ENCODE measurements at regions not wholly inside any gene's neighbourhood (a gene's known extent, or its start where the extent isn't known, plus 50 kb on each side); places are given as distances from the start of the nearest gene placed in this dataset.

DNA sequence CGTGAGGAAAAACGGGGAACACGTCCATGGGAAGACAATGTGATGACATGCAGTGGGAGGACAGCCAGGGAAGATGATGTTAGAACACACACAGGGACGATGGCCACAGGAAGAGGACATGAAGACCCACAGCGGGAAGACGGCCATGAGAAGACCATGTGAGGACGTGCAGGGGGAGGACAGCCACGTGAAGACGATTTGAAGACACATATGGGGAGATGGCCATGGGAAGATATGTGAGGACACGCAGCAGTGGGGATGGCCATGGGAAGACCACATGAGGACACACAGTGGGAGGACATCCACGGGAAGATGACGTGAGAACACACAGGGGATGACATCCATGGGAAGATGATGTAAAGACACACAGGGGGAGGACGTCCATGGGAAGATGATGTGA, 83.8 kb downstream of the UQCRFS1 start:
- ATAC-seq (no peak), DNase-seq (no peak)
- Histone ChIP-seq H3K9me3 (no peaks in the 10 kb centered on the region), H3K4me1 (no peaks in the 10 kb centered on the region), H3K36me3 (no peaks in the 10 kb centered on the region), H3K27me3 (peaks cover 8% of the 10 kb centered on the region), H3K4me3 (no peak overlapping the region), H3K27ac (no peak overlapping the region)
- TF ChIP-seq, protein P1, sequence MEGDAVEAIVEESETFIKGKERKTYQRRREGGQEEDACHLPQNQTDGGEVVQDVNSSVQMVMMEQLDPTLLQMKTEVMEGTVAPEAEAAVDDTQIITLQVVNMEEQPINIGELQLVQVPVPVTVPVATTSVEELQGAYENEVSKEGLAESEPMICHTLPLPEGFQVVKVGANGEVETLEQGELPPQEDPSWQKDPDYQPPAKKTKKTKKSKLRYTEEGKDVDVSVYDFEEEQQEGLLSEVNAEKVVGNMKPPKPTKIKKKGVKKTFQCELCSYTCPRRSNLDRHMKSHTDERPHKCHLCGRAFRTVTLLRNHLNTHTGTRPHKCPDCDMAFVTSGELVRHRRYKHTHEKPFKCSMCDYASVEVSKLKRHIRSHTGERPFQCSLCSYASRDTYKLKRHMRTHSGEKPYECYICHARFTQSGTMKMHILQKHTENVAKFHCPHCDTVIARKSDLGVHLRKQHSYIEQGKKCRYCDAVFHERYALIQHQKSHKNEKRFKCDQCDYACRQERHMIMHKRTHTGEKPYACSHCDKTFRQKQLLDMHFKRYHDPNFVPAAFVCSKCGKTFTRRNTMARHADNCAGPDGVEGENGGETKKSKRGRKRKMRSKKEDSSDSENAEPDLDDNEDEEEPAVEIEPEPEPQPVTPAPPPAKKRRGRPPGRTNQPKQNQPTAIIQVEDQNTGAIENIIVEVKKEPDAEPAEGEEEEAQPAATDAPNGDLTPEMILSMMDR (IDR thresholded peaks at IDR 0.05): no peak
- intact Hi-C loops (cut with DNase I): no loop called here

DNA sequence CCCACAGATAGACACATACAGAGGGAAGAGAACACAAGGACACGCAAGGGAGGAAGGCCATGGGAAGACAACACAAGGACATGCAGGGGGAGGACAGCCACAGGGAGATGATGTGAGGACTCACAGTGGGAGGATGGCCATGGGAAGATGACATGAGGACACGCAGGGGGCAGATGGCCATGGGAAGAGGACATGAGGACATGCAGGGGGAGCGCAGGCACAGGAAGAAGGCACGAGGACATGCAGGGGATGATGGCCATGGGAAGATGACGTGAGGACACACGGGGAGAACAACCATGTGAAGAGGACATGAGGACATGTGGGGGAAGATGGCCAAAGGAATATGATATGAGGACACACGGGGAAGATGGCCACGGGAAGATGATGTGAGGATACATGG, 84.7 kb downstream of the UQCRFS1 start:
- DNase-seq: no peak
- H3K9me3 ChIP-seq: no peaks in the 10 kb centered on the region
- H3K4me3 ChIP-seq: no peak overlapping the region
- peaks cover 8% of the 10 kb centered on the region for H3K27me3 ChIP-seq
- ATAC-seq: no peak
- H3K4me1 ChIP-seq: no peaks in the 10 kb centered on the region
- intact Hi-C loops (cut with DNase I): no loop called here
- H3K36me3 ChIP-seq: no peaks in the 10 kb centered on the region
- TF ChIP-seq, protein P1 (IDR thresholded peaks at IDR 0.05): no peak
- no peak overlapping the region for H3K27ac ChIP-seq

DNA sequence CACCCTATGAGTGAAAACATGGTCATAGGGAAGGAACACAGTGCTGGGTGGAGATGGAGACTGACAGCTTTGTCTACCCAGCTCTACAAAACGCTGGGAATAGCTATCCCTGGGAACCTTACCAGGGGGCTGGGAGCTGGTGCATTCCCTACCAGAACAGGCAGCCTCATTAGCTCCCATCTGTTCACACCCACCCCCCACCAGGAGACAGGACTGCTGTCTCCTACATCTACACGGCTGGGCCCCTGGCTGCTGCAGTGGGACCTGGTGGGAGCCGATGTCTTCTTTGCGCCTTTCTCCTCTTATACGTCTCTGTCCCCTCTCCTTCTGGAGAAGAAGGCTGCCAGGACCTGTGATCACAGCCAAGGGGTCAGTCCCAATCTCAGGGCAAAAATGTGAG, 90.8 kb downstream of the UQCRFS1 start:
- DNase-seq (no peak), ATAC-seq (no peak)
- TF ChIP-seq, protein P1 (IDR thresholded peaks at IDR 0.05): no peak
- Histone ChIP-seq H3K4me1 (no peaks in the 10 kb centered on the region), H3K27ac (no peak overlapping the region), H3K36me3 (no peaks in the 10 kb centered on the region), H3K4me3 (no peak overlapping the region), H3K9me3 (no peaks in the 10 kb centered on the region), H3K27me3 (peaks cover 8% of the 10 kb centered on the region)
- intact Hi-C loops (cut with DNase I): no loop called here

DNA sequence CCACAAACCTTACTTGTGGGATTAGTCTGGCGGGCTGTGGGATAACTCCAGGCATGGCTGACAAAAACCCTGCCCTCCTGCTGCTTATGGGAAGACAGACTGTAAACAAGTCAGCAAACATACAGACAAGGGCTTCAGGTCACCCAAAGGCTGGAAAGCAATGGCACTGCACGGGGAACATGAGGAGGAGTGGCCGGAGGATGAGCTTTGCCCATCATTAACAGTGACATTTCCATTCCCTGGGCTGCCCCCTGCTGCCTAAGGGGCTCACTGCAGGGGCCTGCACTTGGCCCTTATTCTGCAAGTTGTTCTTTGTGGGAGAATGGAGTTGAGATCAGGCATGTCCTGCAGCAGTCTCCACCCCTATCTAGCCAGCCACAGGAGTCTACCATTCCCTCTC, 91.3 kb downstream of the UQCRFS1 start:
- H3K4me1 ChIP-seq: no peaks in the 10 kb centered on the region
- TF ChIP-seq, protein P1 (IDR thresholded peaks at IDR 0.05): peak; percentile 39
- intact Hi-C loops (cut with DNase I): no loop called here
- H3K27ac ChIP-seq: no peak overlapping the region
- no peak for ATAC-seq
- no peaks in the 10 kb centered on the region for H3K9me3 ChIP-seq
- H3K36me3 ChIP-seq: no peaks in the 10 kb centered on the region
- no peak overlapping the region for H3K4me3 ChIP-seq
- DNase-seq: no peak
- peaks cover 8% of the 10 kb centered on the region for H3K27me3 ChIP-seq

DNA sequence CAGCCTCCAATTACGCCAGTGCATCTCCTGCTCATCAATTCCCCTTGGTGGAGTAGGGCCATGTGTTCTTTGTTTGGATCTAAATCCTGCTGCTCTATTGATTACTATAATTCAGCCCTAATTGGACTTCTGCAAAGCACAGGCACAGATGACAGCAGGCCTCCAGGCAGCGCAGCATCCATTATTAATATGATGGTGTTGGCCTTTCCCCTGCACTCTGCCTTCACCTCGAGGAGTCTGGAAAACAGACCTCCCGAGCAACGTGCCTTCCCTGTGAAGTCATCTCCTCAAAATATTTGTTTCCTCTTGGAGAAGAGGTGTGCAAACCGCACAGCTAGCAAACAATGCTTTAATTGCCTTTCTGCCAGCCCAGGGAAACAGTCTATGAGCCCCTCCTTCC, 92.5 kb downstream of the UQCRFS1 start:
- H3K27ac ChIP-seq: no peak overlapping the region
- intact Hi-C loops (cut with DNase I): no loop called here
- no peak overlapping the region for H3K4me3 ChIP-seq
- peaks cover 2% of the 10 kb centered on the region for H3K27me3 ChIP-seq
- no peaks in the 10 kb centered on the region for H3K36me3 ChIP-seq
- DNase-seq (no peak), ATAC-seq (no peak)
- no peaks in the 10 kb centered on the region for H3K4me1 ChIP-seq
- H3K9me3 ChIP-seq: no peaks in the 10 kb centered on the region
- TF ChIP-seq, protein P1 (IDR thresholded peaks at IDR 0.05): no peak

DNA sequence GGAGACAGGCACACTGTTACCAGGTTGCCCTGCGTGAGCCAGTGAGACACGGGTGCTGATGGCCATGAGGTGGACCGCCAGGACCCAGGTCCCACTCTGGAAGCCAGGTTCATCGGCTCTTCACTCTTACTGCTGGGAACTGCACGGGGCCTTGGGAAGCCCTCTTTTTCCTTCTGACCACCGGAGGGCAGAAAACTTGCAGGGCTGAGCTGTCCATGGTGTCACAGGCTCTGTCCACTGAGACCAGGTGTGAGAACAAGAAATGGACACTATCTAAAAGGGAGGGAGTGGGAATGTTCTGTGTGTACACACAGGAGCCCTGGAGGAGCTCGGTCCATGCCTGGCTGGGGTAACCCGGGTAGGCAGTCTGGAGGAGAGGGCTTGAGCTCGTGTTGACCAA, 93.4 kb downstream of the UQCRFS1 start:
- no peak overlapping the region for H3K4me3 ChIP-seq
- no peak for DNase-seq
- H3K36me3 ChIP-seq: no peaks in the 10 kb centered on the region
- no peaks in the 10 kb centered on the region for H3K27me3 ChIP-seq
- no peaks in the 10 kb centered on the region for H3K9me3 ChIP-seq
- H3K27ac ChIP-seq: no peak overlapping the region
- H3K4me1 ChIP-seq: no peaks in the 10 kb centered on the region
- intact Hi-C loops (cut with DNase I): no loop called here
- TF ChIP-seq, protein P1 (IDR thresholded peaks at IDR 0.05): peak; percentile 16
- no peak for ATAC-seq

Measured in upper lobe of right lung (tissue), 1 donor.